A673 (cell line): ENCODE measurements at regions not wholly inside any gene's neighbourhood (a gene's known extent, or its start where the extent isn't known, plus 50 kb on each side); places are given as distances from the start of the nearest gene placed in this dataset.

Experiments used
- BruUV-seq: library from RNA; stranded (reverse); fragments of 400-500 nt; replicated peaks from 2 replicates; lab custom pipeline; 2021; lab: Mats Ljungman, UMichigan
- CTCF ChIA-PET: fragments of 300-600 bp; sonication (Branson Sonifier 250); formaldehyde crosslinking; loops from one replicate; lab custom pipeline; 2022; ENCODE audit warnings: antibody characterized with exemption; lab: Charles Lee
- POLR2A ChIA-PET: fragments of 300-600 bp; sonication (Branson Sonifier 250); formaldehyde crosslinking; loops from one replicate; lab custom pipeline; 2022; ENCODE audit warnings: antibody characterized with exemption; ENCODE audit not compliant: low non-redundant PET; lab: Charles Lee
- DNase-seq: peaks from one replicate; pipeline ENCODE4 v3.0.0-alpha.2; 2015; ENCODE audit warnings: low spot score
- H3K27ac ChIP-seq: fragments of 200-600 bp; sonication (generic); 2 replicates; pipeline ENCODE4 v1.5.1; 2016; ENCODE audit warnings: mixed run types, low read depth, mild to moderate bottlenecking, mixed read lengths, antibody characterized with exemption, low read length; ENCODE audit not compliant: poor library complexity, severe bottlenecking
- H3K27me3 ChIP-seq: fragments of 200-600 bp; sonication (generic); replicated peaks from 2 replicates; pipeline ENCODE4 v1.6.1; 2017; ENCODE audit warnings: mixed run types, low read depth, mild to moderate bottlenecking, mixed read lengths, antibody characterized with exemption, low read length; ENCODE audit not compliant: insufficient read depth, poor library complexity
- H3K36me3 ChIP-seq: fragments of 200-600 bp; sonication (generic); 2 replicates; pipeline ENCODE4 v1.6.1; 2016; ENCODE audit warnings: mixed run types, mild to moderate bottlenecking, mixed read lengths, antibody characterized with exemption, low read length; ENCODE audit not compliant: insufficient read depth, poor library complexity, severe bottlenecking
- H3K4me1 ChIP-seq: fragments of 200-600 bp; sonication (generic); 2 replicates; pipeline ENCODE4 v1.6.1; 2017; ENCODE audit warnings: mixed run types, mild to moderate bottlenecking, mixed read lengths, antibody characterized with exemption, low read length; ENCODE audit not compliant: insufficient read depth, poor library complexity, severe bottlenecking
- H3K4me3 ChIP-seq: fragments of 200-600 bp; sonication (generic); 2 replicates; pipeline ENCODE4 v1.5.1; 2016; ENCODE audit warnings: low read depth, mixed run types, mild to moderate bottlenecking, mixed read lengths, low read length; ENCODE audit not compliant: poor library complexity, severe bottlenecking
- H3K9me3 ChIP-seq: fragments of 200-600 bp; sonication (generic); 2 replicates; pipeline ENCODE4 v1.6.1; 2016; ENCODE audit warnings: mixed run types, low read depth, mild to moderate bottlenecking, mixed read lengths, antibody characterized with exemption, low read length; ENCODE audit not compliant: poor library complexity, severe bottlenecking
- EZH2 ChIP-seq: fragments of 200-600 bp; sonication (generic); IDR thresholded peaks from 2 replicates; pipeline ENCODE4 v1.6.1; 2017; ENCODE audit warnings: borderline replicate concordance, low read depth, mild to moderate bottlenecking, mixed read lengths, antibody characterized with exemption, low read length; ENCODE audit not compliant: poor library complexity, severe bottlenecking
- intact Hi-C: fragments of 100-400 bp; cut with micrococcal nuclease; formaldehyde crosslinking; loops from one replicate; pipeline ENCODE4 v1.10.0; 2022; ENCODE audit not compliant: unreplicated experiment
- TF ChIP-seq, protein P1 (sequence below): fragments of 300-800, 200-600 bp; sonication (generic); conservative IDR thresholded peaks from 2 replicates; pipeline ENCODE4 v1.5.1; 2017; ENCODE audit warnings: low read depth, mild to moderate bottlenecking, antibody characterized with exemption, low read length, moderate library complexity, mixed read lengths

DNA sequence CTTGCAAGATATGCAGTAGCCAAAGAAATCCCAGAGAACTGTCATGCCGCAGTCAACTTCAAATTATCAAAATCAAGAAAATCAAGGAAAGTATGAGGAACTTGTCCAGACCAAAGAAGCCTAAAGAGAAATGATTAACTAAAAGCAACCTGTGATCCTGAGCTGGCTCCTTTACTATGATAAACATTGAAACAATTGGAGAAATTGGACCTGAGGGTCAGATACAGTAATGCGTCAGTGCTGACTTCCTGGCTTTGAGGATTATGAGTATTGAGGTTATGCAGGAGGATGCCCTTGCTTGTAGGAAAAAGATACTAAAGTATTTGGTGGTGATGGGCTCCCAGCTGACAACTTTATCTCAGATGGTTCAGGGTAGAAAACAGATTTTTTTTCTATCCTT, 324.7 kb upstream of the AKR1E2 start:
- POLR2A ChIA-PET: no interaction called here
- no peak for DNase-seq
- no peak overlapping the region for H3K4me3 ChIP-seq
- intact Hi-C loops: no loop called here
- H3K27ac ChIP-seq: no peak overlapping the region
- H3K9me3 ChIP-seq: no peaks in the 10 kb centered on the region
- TF ChIP-seq, protein P1, sequence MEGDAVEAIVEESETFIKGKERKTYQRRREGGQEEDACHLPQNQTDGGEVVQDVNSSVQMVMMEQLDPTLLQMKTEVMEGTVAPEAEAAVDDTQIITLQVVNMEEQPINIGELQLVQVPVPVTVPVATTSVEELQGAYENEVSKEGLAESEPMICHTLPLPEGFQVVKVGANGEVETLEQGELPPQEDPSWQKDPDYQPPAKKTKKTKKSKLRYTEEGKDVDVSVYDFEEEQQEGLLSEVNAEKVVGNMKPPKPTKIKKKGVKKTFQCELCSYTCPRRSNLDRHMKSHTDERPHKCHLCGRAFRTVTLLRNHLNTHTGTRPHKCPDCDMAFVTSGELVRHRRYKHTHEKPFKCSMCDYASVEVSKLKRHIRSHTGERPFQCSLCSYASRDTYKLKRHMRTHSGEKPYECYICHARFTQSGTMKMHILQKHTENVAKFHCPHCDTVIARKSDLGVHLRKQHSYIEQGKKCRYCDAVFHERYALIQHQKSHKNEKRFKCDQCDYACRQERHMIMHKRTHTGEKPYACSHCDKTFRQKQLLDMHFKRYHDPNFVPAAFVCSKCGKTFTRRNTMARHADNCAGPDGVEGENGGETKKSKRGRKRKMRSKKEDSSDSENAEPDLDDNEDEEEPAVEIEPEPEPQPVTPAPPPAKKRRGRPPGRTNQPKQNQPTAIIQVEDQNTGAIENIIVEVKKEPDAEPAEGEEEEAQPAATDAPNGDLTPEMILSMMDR: no peak
- no peak for TF ChIP-seq EZH2
- peaks cover 12% of the 10 kb centered on the region for H3K4me1 ChIP-seq
- CTCF ChIA-PET: no interaction called here
- BruUV-seq: no TSS peak
- H3K27me3 ChIP-seq: peaks cover 20% of the 10 kb centered on the region
- H3K36me3 ChIP-seq: no peaks in the 10 kb centered on the region

DNA sequence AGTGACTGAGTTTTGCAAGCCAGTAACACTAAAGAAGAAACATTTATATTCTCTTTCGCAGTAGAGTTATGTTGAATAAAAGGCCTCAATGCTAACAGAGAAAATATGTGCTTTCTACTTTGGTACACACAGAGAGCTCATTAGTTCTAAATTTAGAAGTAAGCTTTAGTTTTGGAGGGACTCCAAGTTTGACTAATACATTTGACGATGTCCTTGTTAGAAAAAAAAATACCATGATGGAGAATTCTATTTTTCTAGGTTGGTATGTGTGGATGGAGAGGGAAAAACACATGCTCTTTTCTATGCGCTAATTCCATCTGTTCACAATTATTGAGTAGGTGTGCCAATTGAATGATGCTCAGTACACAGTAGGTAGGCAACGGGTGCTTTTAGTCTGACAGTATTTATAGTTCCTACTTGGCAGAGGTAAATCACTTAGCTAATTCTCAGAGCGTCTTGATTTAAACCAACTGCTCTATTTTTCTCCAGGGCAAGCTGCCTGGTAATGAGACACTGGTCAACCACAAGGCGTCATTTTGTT, 327.2 kb upstream of the AKR1E2 start:
- POLR2A ChIA-PET: interaction anchor here (0.6 kb wide), 2 partner anchors 43 to 1011 kb away, joined by 5 read pairs; no protein-coding TSS in a partner anchor
- CTCF ChIA-PET: no interaction called here
- peaks cover 17% of the 10 kb centered on the region for H3K27me3 ChIP-seq
- H3K9me3 ChIP-seq: no peaks in the 10 kb centered on the region
- TF ChIP-seq EZH2: no peak
- TF ChIP-seq, protein P1: no peak
- H3K36me3 ChIP-seq: no peaks in the 10 kb centered on the region
- no peak overlapping the region for H3K4me3 ChIP-seq
- H3K4me1 ChIP-seq: peaks cover 12% of the 10 kb centered on the region
- intact Hi-C loops: no loop called here
- DNase-seq: peak; percentile 29
- BruUV-seq: no TSS peak
- H3K27ac ChIP-seq: peak overlapping the region; percentile 28

DNA sequence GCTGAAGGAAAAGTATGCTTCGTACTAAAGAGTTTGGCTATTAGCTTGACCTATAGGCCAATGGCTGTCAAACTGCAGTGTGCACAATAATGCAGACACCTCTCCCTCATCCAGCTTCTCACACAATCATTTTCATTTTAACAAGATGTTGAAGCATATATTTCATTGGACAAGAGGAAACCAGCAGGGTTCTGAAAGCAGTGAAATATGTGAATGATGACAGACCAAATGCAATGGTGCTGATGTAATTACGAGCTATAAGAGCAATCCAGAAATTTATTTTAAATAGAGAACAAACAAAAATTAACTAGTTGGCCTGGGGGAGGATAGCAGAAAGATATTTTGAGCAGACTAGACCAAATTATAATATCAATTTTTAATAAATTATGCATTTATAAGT, 331.5 kb upstream of the AKR1E2 start:
- DNase-seq: no peak
- ChIA-PET POLR2A (no interaction called here), CTCF (no interaction called here)
- Histone ChIP-seq H3K4me1 (peaks cover 12% of the 10 kb centered on the region), H3K4me3 (no peak overlapping the region), H3K27ac (no peak overlapping the region), H3K36me3 (no peaks in the 10 kb centered on the region), H3K9me3 (no peaks in the 10 kb centered on the region), H3K27me3 (no peaks in the 10 kb centered on the region)
- TF ChIP-seq, protein P1: no peak
- TF ChIP-seq EZH2: no peak
- no TSS peak for BruUV-seq
- intact Hi-C loops: no loop called here
